GM12892 (cell line): ENCODE measurements at regions not wholly inside any gene's neighbourhood (a gene's known extent, or its start where the extent isn't known, plus 50 kb on each side); places are given as distances from the start of the nearest gene placed in this dataset.

Experiments used
- POLR2A ChIP-seq: IDR thresholded peaks from 2 replicates; pipeline ENCODE4 v1.6.1; 2011; ENCODE audit warnings: low read depth, low read length, control low read depth
- POLR2AphosphoS5 ChIP-seq: IDR thresholded peaks from 2 replicates; pipeline ENCODE4 v1.6.1; 2011; ENCODE audit warnings: low read depth, low read length, control low read depth
- TAF1 ChIP-seq: IDR thresholded peaks from 2 replicates; pipeline ENCODE4 v1.6.1; 2011; ENCODE audit warnings: low read depth, mild to moderate bottlenecking, control low read depth, low read length, borderline replicate concordance

DNA sequence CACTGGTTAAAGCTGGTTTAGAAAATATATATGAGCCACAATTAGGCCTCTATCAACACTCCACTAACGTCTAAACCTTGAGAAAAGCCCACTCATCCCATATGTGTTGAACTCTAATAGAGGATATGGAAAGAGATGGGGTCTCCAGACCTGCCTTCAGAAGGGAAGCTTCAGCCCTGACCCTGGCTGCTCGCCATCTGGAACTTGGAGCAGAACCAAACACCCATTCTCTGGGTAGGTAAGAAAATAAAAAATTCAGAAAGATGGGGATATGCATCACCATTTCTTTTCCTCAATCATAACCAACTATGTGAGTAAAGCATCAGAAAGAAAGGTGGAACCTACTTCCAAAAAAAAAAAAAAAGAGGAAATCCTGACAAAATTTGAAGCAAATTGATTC is 666.2 kb downstream of the PTPRC start:
- TF ChIP-seq POLR2AphosphoS5 (no peak), POLR2A (no peak), TAF1 (no peak)
